ENCODE measurements at regions not wholly inside any gene's neighbourhood (a gene's known extent, or its start where the extent isn't known, plus 50 kb on each side); places are given as distances from the start of the nearest gene placed in this dataset.
"Not testable (repeated sequence)": the region's sequence is repeated elsewhere in the genome, so short reads cannot be mapped to it uniquely, and the experiment has no call there.

GRCh38 chr20:40282941-40283340 lies 406.1 kb downstream of the MAFB start:
- H3K27ac ChIP-seq (ENCODE audit: low read length) = no peak overlapping the region
- no peak overlapping the region for H3K4me3 ChIP-seq (ENCODE audit: low read length in 2 of 2)
- H3K4me1 ChIP-seq (ENCODE audit: control insufficient read depth, insufficient read depth, low read length) = peaks cover 24% of the 10 kb centered on the region
- H3K36me3 ChIP-seq (ENCODE audit: control insufficient read depth in 2 of 2, insufficient read depth in 2 of 2, low read length in 2 of 2) = no peaks in the 10 kb centered on the region
- no peaks in the 10 kb centered on the region for H3K9me3 ChIP-seq (ENCODE audit: control insufficient read depth in 2 of 2, low read length in 2 of 2)
- H3K9ac ChIP-seq (ENCODE audit: low read length in 2 of 2) = no peak overlapping the region
- H3K27me3 ChIP-seq (ENCODE audit: control insufficient read depth in 1 of 2, insufficient read depth in 2 of 2, low read length in 2 of 2) = no peaks in the 10 kb centered on the region

- Histone ChIP-seq H3K36me3 (ENCODE audit: control insufficient read depth in 2 of 2, insufficient read depth in 2 of 2, low read length in 2 of 2) (no peaks in the 10 kb centered on the region), H3K4me1 (ENCODE audit: control insufficient read depth, insufficient read depth, low read length) (peaks cover 22% of the 10 kb centered on the region)
Measured at GRCh38 chr20:40282541-40282940, 406.5 kb downstream of the MAFB start.

GRCh38 chr20:40280616-40281015 lies 408.4 kb downstream of the MAFB start:
- Histone ChIP-seq H3K9ac (ENCODE audit: low read length in 2 of 2) (no peak overlapping the region), H3K27me3 (ENCODE audit: control insufficient read depth in 1 of 2, insufficient read depth in 2 of 2, low read length in 2 of 2) (no peaks in the 10 kb centered on the region), H3K4me1 (ENCODE audit: control insufficient read depth, insufficient read depth, low read length) (peaks cover 13% of the 10 kb centered on the region), H3K9me3 (ENCODE audit: control insufficient read depth in 2 of 2, low read length in 2 of 2) (no peaks in the 10 kb centered on the region), H3K27ac (ENCODE audit: low read length) (no peak overlapping the region), H3K4me3 (ENCODE audit: low read length in 2 of 2) (no peak overlapping the region), H3K36me3 (ENCODE audit: control insufficient read depth in 2 of 2, insufficient read depth in 2 of 2, low read length in 2 of 2) (no peaks in the 10 kb centered on the region)

More at GRCh38 chr20:40282541-40282940, 406.5 kb downstream of the MAFB start:
- Histone ChIP-seq H3K9ac (ENCODE audit: low read length in 2 of 2) (no peak overlapping the region), H3K4me3 (ENCODE audit: low read length in 2 of 2) (no peak overlapping the region), H3K27me3 (ENCODE audit: control insufficient read depth in 1 of 2, insufficient read depth in 2 of 2, low read length in 2 of 2) (no peaks in the 10 kb centered on the region), H3K9me3 (ENCODE audit: control insufficient read depth in 2 of 2, low read length in 2 of 2) (no peaks in the 10 kb centered on the region), H3K27ac (ENCODE audit: low read length) (no peak overlapping the region)

- Histone ChIP-seq H3K4me1 (ENCODE audit: control insufficient read depth, insufficient read depth, low read length) (peaks cover 17% of the 10 kb centered on the region), H3K9me3 (ENCODE audit: control insufficient read depth in 2 of 2, low read length in 2 of 2) (no peaks in the 10 kb centered on the region), H3K4me3 (ENCODE audit: low read length in 2 of 2) (no peak overlapping the region), H3K27me3 (ENCODE audit: control insufficient read depth in 1 of 2, insufficient read depth in 2 of 2, low read length in 2 of 2) (no peaks in the 10 kb centered on the region), H3K9ac (ENCODE audit: low read length in 2 of 2) (no peak overlapping the region), H3K27ac (ENCODE audit: low read length) (no peak overlapping the region), H3K36me3 (ENCODE audit: control insufficient read depth in 2 of 2, insufficient read depth in 2 of 2, low read length in 2 of 2) (no peaks in the 10 kb centered on the region)
Measured at GRCh38 chr20:40279390-40279789, 409.6 kb downstream of the MAFB start.

- Histone ChIP-seq H3K4me1 (ENCODE audit: control insufficient read depth, insufficient read depth, low read length) (peaks cover 17% of the 10 kb centered on the region), H3K27ac (ENCODE audit: low read length) (peak overlapping the region; percentile 18)
Measured at GRCh38 chr20:40278673-40279072, 410.4 kb downstream of the MAFB start.

GRCh38 chr20:40276301-40276700 lies 412.7 kb downstream of the MAFB start:
- Histone ChIP-seq H3K27me3 (ENCODE audit: control insufficient read depth in 1 of 2, insufficient read depth in 2 of 2, low read length in 2 of 2) (no peaks in the 10 kb centered on the region), H3K27ac (ENCODE audit: low read length) (no peak overlapping the region), H3K9me3 (ENCODE audit: control insufficient read depth in 2 of 2, low read length in 2 of 2) (no peaks in the 10 kb centered on the region), H3K9ac (ENCODE audit: low read length in 2 of 2) (no peak overlapping the region), H3K4me3 (ENCODE audit: low read length in 2 of 2) (no peak overlapping the region), H3K36me3 (ENCODE audit: control insufficient read depth in 2 of 2, insufficient read depth in 2 of 2, low read length in 2 of 2) (no peaks in the 10 kb centered on the region), H3K4me1 (ENCODE audit: control insufficient read depth, insufficient read depth, low read length) (peaks cover 14% of the 10 kb centered on the region)

More at GRCh38 chr20:40278673-40279072, 410.4 kb downstream of the MAFB start:
- Histone ChIP-seq H3K9ac (ENCODE audit: low read length in 2 of 2) (no peak overlapping the region), H3K9me3 (ENCODE audit: control insufficient read depth in 2 of 2, low read length in 2 of 2) (no peaks in the 10 kb centered on the region), H3K36me3 (ENCODE audit: control insufficient read depth in 2 of 2, insufficient read depth in 2 of 2, low read length in 2 of 2) (no peaks in the 10 kb centered on the region), H3K27me3 (ENCODE audit: control insufficient read depth in 1 of 2, insufficient read depth in 2 of 2, low read length in 2 of 2) (no peaks in the 10 kb centered on the region), H3K4me3 (ENCODE audit: low read length in 2 of 2) (no peak overlapping the region)

GRCh38 chr20:40275738-40276137 lies 413.3 kb downstream of the MAFB start:
- no peak overlapping the region for H3K27ac ChIP-seq (ENCODE audit: low read length)
- no peaks in the 10 kb centered on the region for H3K36me3 ChIP-seq (ENCODE audit: control insufficient read depth in 2 of 2, insufficient read depth in 2 of 2, low read length in 2 of 2)
- H3K4me3 ChIP-seq (ENCODE audit: low read length in 2 of 2) = no peak overlapping the region

GRCh38 chr20:40274912-40275533 lies 414.0 kb downstream of the MAFB start:
- no peaks in the 10 kb centered on the region for H3K27me3 ChIP-seq (ENCODE audit: control insufficient read depth in 1 of 2, insufficient read depth in 2 of 2, low read length in 2 of 2)
- peaks cover 10% of the 10 kb centered on the region for H3K4me1 ChIP-seq (ENCODE audit: control insufficient read depth, insufficient read depth, low read length)
- no peaks in the 10 kb centered on the region for H3K36me3 ChIP-seq (ENCODE audit: control insufficient read depth in 2 of 2, insufficient read depth in 2 of 2, low read length in 2 of 2)
- no peaks in the 10 kb centered on the region for H3K9me3 ChIP-seq (ENCODE audit: control insufficient read depth in 2 of 2, low read length in 2 of 2)
- no peak overlapping the region for H3K4me3 ChIP-seq (ENCODE audit: low read length in 2 of 2)
- no peak overlapping the region for H3K27ac ChIP-seq (ENCODE audit: low read length)
- no peak overlapping the region for H3K9ac ChIP-seq (ENCODE audit: low read length in 2 of 2)

More at GRCh38 chr20:40275738-40276137, 413.3 kb downstream of the MAFB start:
- H3K27me3 ChIP-seq (ENCODE audit: control insufficient read depth in 1 of 2, insufficient read depth in 2 of 2, low read length in 2 of 2) = no peaks in the 10 kb centered on the region
- H3K9ac ChIP-seq (ENCODE audit: low read length in 2 of 2) = no peak overlapping the region
- peaks cover 14% of the 10 kb centered on the region for H3K4me1 ChIP-seq (ENCODE audit: control insufficient read depth, insufficient read depth, low read length)
- no peaks in the 10 kb centered on the region for H3K9me3 ChIP-seq (ENCODE audit: control insufficient read depth in 2 of 2, low read length in 2 of 2)

- not testable (repeated sequence) for H3K27me3 ChIP-seq (ENCODE audit: control insufficient read depth in 1 of 2, insufficient read depth in 2 of 2, low read length in 2 of 2); H3K4me1 ChIP-seq (ENCODE audit: control insufficient read depth, insufficient read depth, low read length); H3K4me3 ChIP-seq (ENCODE audit: low read length in 2 of 2); H3K9me3 ChIP-seq (ENCODE audit: control insufficient read depth in 2 of 2, low read length in 2 of 2); H3K36me3 ChIP-seq (ENCODE audit: control insufficient read depth in 2 of 2, insufficient read depth in 2 of 2, low read length in 2 of 2); H3K9ac ChIP-seq (ENCODE audit: low read length in 2 of 2); H3K27ac ChIP-seq (ENCODE audit: low read length)
Measured at GRCh38 chr20:40269274-40269673, 419.8 kb downstream of the MAFB start.

- Histone ChIP-seq H3K4me3 (ENCODE audit: low read length in 2 of 2) (no peak overlapping the region), H3K4me1 (ENCODE audit: control insufficient read depth, insufficient read depth, low read length) (no peaks in the 10 kb centered on the region), H3K27me3 (ENCODE audit: control insufficient read depth in 1 of 2, insufficient read depth in 2 of 2, low read length in 2 of 2) (peaks cover 0 to 2% of the 10 kb centered on the region in 2 donors)
Measured at GRCh38 chr20:40268321-40269075, 420.5 kb downstream of the MAFB start.

More at GRCh38 chr20:40268321-40269075, 420.5 kb downstream of the MAFB start:
- H3K36me3 ChIP-seq (ENCODE audit: control insufficient read depth in 2 of 2, insufficient read depth in 2 of 2, low read length in 2 of 2) = no peaks in the 10 kb centered on the region
- H3K9me3 ChIP-seq (ENCODE audit: control insufficient read depth in 2 of 2, low read length in 2 of 2) = no peaks in the 10 kb centered on the region
- H3K27ac ChIP-seq (ENCODE audit: low read length) = no peak overlapping the region
- no peak overlapping the region for H3K9ac ChIP-seq (ENCODE audit: low read length in 2 of 2)
